ENCODE measurements at regions not wholly inside any gene's neighbourhood (a gene's known extent, or its start where the extent isn't known, plus 50 kb on each side); places are given as distances from the start of the nearest gene placed in this dataset.
A peak's percentile ranks its signal among the peaks of the same experiment; 100 is the strongest.
"Not testable (repeated sequence)": the region's sequence is repeated elsewhere in the genome, so short reads cannot be mapped to it uniquely, and the experiment has no call there.

GRCh38 chr3:48101301-48101650 lies 85.1 kb upstream of the MAP4 start:
- not testable (repeated sequence) for ATAC-seq (ENCODE audit: low FRiP score); DNase-seq (ENCODE audit: low spot score)

DNA sequence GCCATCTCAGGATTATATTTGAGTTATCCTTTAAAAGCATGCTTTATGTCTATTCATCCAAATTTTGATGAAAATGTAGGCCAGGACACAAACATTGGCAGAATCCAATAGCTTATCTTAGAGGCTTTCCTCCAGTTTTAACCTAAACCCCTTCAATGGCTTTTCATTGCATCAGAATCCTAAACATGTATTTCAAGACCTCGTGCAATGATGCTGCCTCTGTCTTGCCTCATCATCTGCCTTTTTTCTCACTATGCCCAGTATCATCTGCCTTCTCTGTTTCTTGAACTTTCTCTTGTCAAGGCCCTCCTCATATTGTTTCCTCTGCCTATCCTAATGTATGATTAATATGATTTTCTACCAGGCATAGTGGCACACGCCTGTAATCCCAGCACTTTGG lies 76.1 kb upstream of the MAP4 start:
- DNase-seq (ENCODE audit: low spot score): no peak
- TF ChIP-seq, protein P1, sequence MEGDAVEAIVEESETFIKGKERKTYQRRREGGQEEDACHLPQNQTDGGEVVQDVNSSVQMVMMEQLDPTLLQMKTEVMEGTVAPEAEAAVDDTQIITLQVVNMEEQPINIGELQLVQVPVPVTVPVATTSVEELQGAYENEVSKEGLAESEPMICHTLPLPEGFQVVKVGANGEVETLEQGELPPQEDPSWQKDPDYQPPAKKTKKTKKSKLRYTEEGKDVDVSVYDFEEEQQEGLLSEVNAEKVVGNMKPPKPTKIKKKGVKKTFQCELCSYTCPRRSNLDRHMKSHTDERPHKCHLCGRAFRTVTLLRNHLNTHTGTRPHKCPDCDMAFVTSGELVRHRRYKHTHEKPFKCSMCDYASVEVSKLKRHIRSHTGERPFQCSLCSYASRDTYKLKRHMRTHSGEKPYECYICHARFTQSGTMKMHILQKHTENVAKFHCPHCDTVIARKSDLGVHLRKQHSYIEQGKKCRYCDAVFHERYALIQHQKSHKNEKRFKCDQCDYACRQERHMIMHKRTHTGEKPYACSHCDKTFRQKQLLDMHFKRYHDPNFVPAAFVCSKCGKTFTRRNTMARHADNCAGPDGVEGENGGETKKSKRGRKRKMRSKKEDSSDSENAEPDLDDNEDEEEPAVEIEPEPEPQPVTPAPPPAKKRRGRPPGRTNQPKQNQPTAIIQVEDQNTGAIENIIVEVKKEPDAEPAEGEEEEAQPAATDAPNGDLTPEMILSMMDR (IDR thresholded peaks at IDR 0.05): no peak
- ATAC-seq (ENCODE audit: low FRiP score): no peak

DNA sequence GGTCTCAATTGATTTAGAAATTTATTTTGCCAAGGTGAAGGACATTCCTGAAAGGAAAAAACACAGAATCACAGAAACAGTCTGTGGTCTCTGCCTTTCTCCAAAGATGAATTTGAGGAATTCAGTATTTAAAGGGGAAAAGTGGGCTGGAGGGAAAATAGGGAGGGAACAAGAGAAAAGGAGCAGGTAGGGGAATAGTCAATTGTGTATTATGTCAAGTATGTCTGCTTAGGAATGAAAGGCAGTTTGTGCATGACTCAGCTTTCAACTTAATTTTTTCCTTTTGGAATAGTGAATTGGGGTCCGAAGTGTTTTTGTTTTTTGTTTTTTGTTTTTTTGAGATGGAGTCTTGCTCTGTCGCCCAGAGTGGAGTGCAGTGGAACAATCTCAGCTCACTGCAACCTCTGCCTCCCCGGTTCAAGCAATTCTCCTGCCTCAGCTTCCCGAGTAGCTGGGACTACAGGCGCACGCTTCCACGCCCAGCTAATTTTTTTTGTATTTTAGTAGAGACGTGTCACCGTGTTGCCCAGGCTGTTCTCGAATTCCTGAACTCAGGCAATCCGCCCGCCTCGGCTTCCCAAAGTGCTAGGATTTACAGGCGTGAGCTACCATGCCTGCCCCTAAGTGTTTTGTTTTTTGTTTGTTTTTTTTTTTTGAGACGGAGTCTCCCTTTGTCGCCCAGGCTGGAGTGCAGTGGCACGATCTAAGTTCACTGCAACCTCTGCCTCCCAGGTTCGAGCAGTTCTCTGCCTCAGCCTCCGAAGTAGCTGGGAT lies 74.1 kb upstream of the MAP4 start:
- TF ChIP-seq, protein P1 (IDR thresholded peaks at IDR 0.05): no peak
- ATAC-seq (ENCODE audit: low FRiP score): no peak
- DNase-seq (ENCODE audit: low spot score): no peak

DNA sequence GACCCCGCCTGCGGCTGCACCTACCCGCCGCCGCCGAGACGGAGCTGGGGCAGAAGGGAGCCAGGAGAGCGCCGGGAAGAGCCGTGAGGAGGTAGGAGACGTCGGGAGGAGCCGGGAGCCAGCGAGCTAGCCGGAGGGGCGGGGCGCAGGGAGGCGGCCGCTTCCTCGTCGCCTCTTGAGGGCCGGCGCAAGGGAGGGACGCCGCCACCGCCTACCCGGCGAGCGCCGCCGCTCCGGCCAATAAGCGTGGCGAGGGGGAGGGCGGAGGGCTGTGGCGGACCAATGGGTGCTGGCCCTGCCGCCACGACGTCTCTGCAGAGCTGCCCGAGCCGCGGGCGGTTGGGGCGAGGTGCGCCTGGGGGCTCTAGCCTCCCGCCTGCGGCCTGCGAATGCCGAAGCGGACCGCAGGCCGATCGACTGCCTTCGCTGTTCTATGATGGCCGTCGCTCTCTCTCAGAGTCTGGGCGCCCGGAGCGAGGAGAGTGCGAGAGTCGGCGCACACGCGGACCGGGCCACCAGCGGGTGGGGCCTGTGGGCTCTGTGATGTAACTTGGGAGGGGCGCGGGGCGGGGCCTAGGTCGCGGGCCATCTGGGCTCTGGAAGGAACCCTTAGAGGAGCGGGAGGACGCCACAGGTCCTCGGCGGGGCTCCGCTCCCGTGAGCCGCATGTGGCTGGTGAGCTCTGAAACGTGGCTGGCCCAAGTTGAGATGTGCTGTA lies 72.7 kb upstream of the MAP4 start:
- ATAC-seq (ENCODE audit: low FRiP score): peak; percentile 94
- TF ChIP-seq, protein P1 (IDR thresholded peaks at IDR 0.05): no peak
- DNase-seq (ENCODE audit: low spot score): peak; percentile 95

DNA sequence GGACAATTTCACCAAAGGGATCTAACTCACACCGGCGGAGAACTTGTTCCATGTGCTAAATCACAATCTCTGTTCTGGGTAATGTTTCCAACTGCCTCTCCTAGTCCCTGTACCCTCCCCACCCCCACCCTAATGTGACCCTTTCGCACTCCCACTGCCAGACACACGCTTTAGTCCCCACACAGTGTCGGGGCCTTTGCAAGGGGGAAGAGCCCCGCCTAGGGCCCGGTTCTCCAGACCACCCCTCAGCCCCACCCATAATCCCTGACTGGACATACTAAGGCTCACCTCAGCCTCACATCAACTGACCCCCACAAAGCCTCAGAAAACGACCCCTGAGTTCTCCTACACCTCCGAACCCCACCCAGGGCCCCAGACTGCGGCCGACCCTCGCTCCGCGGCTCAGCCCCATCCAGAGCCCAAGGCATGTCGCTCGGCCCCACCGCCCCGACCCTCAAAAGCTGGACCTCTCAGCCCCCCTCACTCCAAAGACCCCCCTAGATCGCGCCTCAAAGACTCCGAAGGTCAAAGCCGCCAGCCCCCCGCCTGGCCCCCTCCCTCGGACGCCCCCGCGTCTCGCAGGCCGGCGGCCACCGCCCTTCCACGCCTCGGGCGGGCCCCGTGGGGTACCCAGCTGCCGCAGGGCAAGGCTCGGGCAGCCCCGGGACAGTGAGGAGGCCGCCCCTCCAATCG lies 72.0 kb upstream of the MAP4 start:
- TF ChIP-seq, protein P1 (IDR thresholded peaks at IDR 0.05): no peak
- no peak for DNase-seq (ENCODE audit: low spot score)
- ATAC-seq (ENCODE audit: low FRiP score): peak; percentile 40

DNA sequence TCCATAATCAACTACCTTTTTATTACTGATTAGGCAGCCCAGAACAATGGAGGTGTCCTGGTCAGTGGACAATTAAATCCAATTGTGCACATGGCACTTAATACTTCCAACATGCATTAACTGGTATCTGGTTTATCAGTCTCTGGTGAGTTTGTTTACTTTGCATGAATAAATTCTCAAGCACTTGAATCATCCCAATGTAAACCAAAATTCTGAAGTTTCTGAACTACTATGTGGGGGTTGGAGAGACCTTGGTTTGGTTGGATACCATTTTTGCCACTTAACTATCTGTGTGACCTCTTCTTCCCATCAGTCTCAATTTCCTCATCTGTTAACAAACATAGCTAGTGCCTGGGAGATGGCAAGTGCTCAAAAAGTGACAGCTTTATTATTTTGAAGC lies 70.5 kb upstream of the MAP4 start:
- ATAC-seq (ENCODE audit: low FRiP score) (no peak), DNase-seq (ENCODE audit: low spot score) (no peak)
- TF ChIP-seq, protein P1 (IDR thresholded peaks at IDR 0.05): no peak

GRCh38 chr3:48084929-48085328 lies 68.7 kb upstream of the MAP4 start:
- DNase-seq (ENCODE audit: low spot score) (no peak), ATAC-seq (ENCODE audit: low FRiP score) (no peak)
- TF ChIP-seq, protein P1 (IDR thresholded peaks at IDR 0.05): no peak

Data from omental fat pad (tissue), 3 donors.